ENCODE measurements at regions not wholly inside any gene's neighbourhood (a gene's known extent, or its start where the extent isn't known, plus 50 kb on each side); places are given as distances from the start of the nearest gene placed in this dataset.

DNA sequence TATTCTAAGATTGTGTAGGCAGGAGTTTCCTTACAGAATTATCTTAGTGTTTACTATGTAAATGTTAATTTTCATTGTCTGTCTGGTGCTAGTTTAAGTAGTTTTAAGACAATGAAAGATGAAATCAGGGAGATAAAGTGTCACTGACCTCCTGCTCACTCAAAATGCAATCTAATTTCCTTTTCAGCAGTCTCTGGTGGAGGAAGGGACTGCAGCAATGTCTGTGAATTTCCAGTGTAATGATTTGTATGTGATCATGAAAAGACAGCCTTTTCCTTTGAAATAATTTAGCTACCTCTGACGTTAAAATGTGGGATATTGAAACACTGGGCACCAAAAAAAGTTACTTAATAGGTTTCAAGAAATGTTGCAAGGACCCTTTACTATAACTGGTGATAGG is 779.7 kb upstream of the FLRT2 start:
- TF ChIP-seq, protein P1, sequence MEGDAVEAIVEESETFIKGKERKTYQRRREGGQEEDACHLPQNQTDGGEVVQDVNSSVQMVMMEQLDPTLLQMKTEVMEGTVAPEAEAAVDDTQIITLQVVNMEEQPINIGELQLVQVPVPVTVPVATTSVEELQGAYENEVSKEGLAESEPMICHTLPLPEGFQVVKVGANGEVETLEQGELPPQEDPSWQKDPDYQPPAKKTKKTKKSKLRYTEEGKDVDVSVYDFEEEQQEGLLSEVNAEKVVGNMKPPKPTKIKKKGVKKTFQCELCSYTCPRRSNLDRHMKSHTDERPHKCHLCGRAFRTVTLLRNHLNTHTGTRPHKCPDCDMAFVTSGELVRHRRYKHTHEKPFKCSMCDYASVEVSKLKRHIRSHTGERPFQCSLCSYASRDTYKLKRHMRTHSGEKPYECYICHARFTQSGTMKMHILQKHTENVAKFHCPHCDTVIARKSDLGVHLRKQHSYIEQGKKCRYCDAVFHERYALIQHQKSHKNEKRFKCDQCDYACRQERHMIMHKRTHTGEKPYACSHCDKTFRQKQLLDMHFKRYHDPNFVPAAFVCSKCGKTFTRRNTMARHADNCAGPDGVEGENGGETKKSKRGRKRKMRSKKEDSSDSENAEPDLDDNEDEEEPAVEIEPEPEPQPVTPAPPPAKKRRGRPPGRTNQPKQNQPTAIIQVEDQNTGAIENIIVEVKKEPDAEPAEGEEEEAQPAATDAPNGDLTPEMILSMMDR (IDR thresholded peaks at IDR 0.05) = no peak
- TF ChIP-seq EP300 (IDR thresholded peaks at IDR 0.05; ENCODE audit: low read depth) = no peak

Measured in transverse colon (tissue), 3 donors.